UCSD-AML1 (cell line): ENCODE measurements at regions not wholly inside any gene's neighbourhood (a gene's known extent, or its start where the extent isn't known, plus 50 kb on each side); places are given as distances from the start of the nearest gene placed in this dataset.

Experiments
- DNase-seq: peaks from one replicate; lab custom pipeline; 2025; ENCODE audit not compliant: unreplicated experiment; lab: John Stamatoyannopoulos, UW

DNA sequence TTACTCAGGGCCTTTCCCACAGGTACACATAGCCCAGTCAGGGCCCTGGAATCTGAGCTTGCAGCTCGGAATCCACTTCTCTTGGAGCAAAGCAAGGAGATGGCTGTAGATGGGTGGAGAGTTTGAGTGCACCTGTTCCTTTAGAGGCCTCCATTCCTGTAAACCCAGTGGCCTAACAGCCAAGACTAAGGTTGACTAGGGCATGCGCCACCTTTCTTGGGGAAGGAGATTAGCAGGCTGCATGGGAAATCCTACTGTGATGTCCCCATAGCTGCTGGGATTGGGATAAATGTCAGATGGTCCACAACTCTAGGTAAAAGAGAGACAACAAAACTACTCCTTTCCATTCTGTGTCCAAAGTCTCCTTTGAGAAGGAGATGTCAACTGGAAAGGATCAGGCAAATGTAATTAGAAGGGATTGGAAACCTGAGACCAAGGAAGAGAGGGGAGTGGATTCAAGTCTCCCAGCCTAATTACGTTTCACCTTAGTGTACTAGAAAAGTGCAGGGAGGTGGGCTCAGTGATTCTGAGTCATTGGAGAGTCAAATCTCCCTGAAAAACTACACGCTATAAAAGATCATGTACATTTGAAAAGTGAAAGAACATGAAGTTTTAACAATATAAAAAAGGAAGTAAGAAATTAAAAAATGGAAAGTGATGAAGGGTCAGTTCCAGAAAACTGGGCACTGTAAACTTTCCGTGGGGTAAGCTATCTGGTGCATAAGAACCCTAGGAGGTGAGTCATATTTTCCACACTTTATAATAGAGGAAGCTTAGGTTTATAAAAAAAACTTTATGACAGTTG is 104.2 kb downstream of the SEC61B start:
- DNase-seq, result no peak

DNA sequence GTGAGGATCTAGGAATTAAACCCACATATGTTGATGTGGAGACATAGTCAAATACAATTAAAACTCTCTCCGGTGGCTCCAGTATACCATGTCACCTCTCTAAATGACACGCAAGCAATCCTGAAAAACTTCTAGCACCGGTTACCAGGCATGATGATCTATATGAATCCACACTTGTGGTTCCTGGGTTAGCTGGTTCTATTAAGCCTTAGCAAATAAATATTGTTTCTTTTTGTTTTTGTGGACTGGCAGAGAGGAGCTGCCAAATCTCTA is 104.8 kb downstream of the SEC61B start:
- no peak for DNase-seq

- no peak for DNase-seq
Measured at GRCh38 chr9:99327667-99328066, 105.6 kb downstream of the SEC61B start.

GRCh38 chr9:99335280-99335679 is 113.2 kb downstream of the SEC61B start:
- DNase-seq, result no peak

GRCh38 chr9:99336005-99336404 is 113.9 kb downstream of the SEC61B start:
- no peak for DNase-seq

DNA sequence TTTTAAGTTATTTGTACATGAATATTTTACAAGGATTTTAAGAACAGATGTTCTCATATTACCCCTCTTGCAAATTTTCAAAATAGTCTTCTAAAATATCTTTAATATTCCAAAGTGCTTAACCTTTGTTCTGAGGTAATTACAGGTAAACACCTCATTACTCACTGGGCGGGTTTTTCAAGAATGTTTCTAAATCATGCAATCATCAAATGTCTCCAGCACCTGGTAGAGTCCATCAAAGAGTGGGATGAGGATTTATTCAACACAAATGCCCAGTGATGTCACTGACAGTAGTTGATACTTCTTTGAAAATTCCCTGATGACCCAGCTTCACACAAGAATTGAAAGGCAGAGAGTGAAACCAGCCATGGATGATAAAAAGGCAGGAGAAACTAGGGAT is 114.4 kb downstream of the SEC61B start:
- DNase-seq, result no peak

GRCh38 chr9:99340281-99340680 is 118.2 kb downstream of the SEC61B start:
- DNase-seq, result no peak

DNA sequence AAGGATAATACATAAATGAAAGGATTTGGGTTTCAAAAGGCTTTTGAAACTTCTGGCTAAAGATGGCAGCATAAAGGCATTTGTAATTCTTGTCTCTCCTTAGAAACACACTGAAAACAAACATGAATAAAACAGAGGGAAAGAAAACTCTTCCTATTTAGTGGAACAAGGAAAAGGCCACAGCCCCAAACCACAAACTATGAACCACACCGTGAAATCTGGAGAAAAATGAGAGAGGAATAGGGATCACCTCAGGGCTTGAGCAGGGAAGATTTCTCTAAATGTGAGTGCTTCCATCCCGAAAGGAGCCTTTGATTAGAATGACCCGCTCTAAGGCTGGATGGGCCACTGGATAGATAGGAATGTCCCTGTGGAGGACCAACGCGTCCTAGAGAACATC is 119.6 kb downstream of the SEC61B start:
- DNase-seq, result no peak

GRCh38 chr9:99345451-99345850 is 123.4 kb downstream of the SEC61B start:
- DNase-seq, result no peak

GRCh38 chr9:99345942-99346341 is 123.9 kb downstream of the SEC61B start:
- no peak for DNase-seq

DNA sequence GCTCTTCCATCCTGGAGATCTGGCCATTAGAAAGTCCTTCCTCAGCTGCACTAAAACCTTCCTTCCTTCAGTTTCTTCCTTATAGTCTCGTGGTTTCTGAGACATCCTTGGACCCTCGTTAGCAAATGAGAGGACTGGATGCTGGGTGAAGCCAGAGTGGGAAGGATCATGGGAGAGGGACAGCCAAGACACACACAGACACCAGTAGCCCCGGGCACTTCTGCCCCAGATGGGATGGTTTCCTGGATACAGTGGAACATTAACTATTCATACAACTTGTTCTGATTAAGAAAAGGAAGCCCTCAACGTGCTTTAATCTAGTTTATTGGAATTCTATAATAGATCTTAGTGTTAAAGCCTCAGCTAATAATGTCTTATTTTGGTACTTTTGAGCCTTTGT is 125.5 kb downstream of the SEC61B start:
- DNase-seq, result no peak

DNA sequence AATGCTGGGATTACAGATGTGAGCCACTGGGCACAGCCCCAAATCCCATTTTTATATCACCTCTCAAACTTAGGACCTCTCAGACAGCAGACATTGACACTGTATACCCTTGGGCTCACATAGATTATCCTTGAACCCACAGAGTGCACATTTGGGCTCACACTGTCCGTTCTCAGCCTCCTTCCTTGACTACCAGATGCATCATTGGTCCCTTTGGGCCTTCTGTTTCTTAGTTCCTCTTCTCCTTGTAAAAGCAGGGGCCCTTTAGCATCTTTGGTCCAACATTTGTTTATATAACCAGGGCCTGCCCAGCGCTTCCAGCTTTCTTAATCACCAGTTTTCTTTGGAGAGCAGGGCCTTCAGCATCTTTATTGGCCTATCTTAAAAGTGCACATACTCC is 126.2 kb downstream of the SEC61B start:
- no peak for DNase-seq

DNA sequence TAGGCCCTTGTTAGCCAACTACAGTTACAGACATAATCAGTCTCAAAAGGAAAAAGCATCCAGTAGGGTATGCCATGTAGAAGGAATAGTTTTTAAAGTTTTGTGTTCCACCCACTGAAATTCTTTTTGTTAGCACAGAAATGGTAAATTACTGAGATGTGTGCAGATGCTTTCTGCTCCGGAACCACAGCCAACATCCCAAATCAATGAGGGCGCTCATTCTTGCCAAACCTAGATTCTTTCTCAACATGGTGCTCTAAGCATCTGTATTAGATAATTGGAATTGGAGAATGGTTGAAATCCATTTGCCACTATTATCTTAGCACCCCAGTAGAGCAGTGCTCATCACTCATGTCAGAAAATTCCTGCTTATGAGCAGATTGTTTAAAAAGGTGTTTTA is 127.8 kb downstream of the SEC61B start:
- no peak for DNase-seq

DNA sequence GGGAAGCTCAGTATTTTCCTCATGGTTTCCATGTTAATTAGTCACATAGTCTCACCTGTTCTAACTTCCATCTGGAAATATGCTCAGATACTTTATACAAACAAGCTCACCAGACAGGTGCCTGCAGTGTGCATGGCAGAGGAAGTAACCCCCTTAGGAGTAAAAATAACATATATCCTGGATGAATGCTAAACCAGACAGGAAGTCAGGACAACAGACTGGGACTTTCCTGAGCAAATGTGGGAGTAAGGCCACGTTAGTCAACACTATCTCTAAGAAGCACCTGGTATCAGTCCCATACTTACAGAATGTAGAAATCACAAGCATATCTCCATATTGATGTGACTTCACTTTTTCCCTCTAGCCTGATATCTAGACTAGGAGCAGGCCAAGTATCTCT is 128.4 kb downstream of the SEC61B start:
- no peak for DNase-seq

DNA sequence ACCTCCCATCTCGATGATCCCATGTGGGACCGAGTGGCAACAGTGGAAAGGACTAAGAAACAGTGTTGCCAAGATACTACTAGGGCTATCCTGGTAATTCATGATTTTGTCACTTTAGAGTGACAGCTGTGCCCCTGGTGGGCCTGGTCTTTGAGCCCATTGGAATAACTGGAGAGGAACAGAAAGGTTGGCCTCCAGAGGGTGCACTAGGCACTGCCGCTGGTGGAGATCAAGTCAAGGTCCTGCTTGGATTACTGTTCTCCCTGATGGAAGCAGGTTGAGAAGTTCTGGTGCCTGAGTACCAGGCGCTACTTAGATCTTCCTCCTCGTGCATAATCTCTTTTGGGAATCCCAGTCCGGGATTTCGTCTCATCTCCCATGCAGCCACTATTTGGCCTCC is 129.6 kb downstream of the SEC61B start:
- no peak for DNase-seq

DNA sequence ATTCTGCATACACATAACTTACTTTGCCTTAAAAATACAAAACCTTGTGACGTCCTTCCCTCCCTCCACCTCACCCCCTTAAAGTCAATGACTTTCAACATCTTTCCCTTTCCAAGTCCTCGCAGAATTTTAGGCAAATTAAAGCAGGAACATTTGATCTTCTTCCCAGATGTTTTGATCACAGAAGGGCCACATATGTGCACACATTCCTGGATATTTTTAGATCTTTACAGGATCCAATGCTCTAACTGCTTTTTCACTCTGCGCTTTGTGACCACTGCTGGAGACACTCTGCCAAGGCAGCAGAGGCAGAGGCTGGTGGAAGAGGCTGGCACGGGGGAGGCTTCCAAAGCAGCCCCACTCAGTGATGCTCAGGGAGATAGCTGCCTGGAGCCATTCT is 130.7 kb downstream of the SEC61B start:
- DNase-seq, result no peak

DNA sequence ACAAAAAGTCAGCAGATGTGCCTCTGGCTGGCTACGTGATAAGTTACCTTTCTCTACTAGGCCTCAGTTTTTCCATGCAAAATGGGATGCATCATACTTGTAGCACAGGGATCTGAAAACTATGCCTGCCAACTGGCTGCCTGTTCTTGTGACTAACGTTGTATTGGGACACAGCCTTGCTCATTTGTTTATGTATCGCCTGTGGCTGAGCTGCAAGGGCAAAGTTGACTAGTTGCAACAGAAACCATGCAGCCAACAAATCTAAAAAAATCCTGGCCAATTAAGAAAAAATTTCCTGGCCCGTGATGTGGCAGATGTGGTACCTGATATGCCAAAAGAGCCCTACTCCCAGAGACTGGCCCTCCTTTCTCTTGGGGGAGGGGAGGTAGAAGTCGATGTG is 131.3 kb downstream of the SEC61B start:
- no peak for DNase-seq

GRCh38 chr9:99354104-99354503 is 132.0 kb downstream of the SEC61B start:
- no peak for DNase-seq

GRCh38 chr9:99356512-99356971 is 134.5 kb downstream of the SEC61B start:
- no peak for DNase-seq

DNA sequence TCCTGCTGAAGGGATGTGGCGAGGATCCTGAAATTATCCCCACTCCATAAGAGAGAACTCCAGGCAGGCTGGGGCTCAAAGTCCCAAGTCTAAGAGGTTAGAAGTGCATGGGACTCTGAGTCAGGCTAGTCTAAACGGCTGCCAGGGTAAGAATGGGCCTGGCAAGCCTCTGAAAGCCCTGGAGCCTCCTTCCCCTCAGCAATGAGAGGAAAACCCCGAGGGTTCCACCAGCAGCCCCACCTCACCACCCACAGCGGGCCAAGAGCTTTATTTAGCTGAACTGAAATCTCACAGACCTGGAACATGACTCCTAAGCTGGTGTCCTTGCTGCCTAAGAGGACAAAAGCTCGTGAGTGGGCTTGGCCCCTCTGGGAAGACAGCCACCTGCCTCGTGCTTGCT is 135.5 kb downstream of the SEC61B start:
- no peak for DNase-seq

- no peak for DNase-seq
Measured at GRCh38 chr9:99358668-99359067, 136.6 kb downstream of the SEC61B start.

DNA sequence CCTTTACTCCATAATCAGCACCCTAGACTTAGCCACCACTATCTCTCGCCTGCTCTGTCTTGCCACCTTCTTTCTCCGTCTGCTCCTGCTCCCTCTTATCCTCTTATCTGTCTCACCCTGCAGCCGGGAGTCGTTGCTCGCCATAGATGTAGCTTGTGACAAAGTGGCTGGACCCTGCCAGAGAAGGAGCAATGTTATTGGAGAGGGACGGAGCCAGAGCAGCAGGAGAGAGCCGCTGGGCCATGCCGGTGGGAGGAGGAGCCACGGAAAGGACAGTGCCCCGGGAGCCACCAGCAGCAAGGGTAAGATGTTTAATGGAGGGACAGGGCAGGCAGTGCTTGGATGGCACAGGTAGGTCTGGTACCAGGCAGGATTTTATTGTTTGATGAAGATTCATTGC is 137.3 kb downstream of the SEC61B start:
- no peak for DNase-seq

- no peak for DNase-seq
Measured at GRCh38 chr9:99360026-99360425, 137.9 kb downstream of the SEC61B start.
